Neural crest cell (in vitro differentiated cells): ENCODE measurements at regions not wholly inside any gene's neighbourhood (a gene's known extent, or its start where the extent isn't known, plus 50 kb on each side); places are given as distances from the start of the nearest gene placed in this dataset.
"Not testable (repeated sequence)": the region's sequence is repeated elsewhere in the genome, so short reads cannot be mapped to it uniquely, and the experiment has no call there.

ENCODE experiments used
- DNase-seq: peaks from one replicate; pipeline ENCODE4 v3.0.0; 2021; ENCODE audit warnings: low read depth, mixed read lengths, low spot score
- H3K27ac Mint-ChIP-seq: one replicate; pipeline ENCODE4 v1.8.0; 2021; ENCODE audit warnings: mild to moderate bottlenecking, mixed read lengths; ENCODE audit not compliant: unreplicated experiment
- H3K27me3 Mint-ChIP-seq: 2 replicates; pipeline ENCODE4 v1.8.0; 2021; ENCODE audit warnings: low read depth, mild to moderate bottlenecking, mixed read lengths
- H3K36me3 Mint-ChIP-seq: 2 replicates; pipeline ENCODE4 v1.8.0; 2021; ENCODE audit warnings: low read depth, mild to moderate bottlenecking, mixed read lengths
- H3K4me1 Mint-ChIP-seq: 2 replicates; pipeline ENCODE4 v1.8.0; 2021; ENCODE audit warnings: mixed read lengths
- H3K4me3 Mint-ChIP-seq: one replicate; pipeline ENCODE4 v1.8.0; 2021; ENCODE audit warnings: mild to moderate bottlenecking, mixed read lengths
- H3K9me3 Mint-ChIP-seq: 2 replicates; pipeline ENCODE4 v1.8.0; 2021; ENCODE audit warnings: mixed read lengths
- CTCF ChIP-seq: fragments of 200-600 bp; sonication (generic); conservative IDR thresholded peaks from 2 replicates; pipeline ENCODE4 v1.5.0; 2021; ENCODE audit warnings: antibody characterized with exemption, mild to moderate bottlenecking

GRCh38 chr5:135747824-135748223 is 86.6 kb upstream of the SLC25A48 start:
- no peak for TF ChIP-seq CTCF
- DNase-seq, result no peak
- no peaks in the 10 kb centered on the region for H3K27me3 Mint-ChIP-seq

DNA sequence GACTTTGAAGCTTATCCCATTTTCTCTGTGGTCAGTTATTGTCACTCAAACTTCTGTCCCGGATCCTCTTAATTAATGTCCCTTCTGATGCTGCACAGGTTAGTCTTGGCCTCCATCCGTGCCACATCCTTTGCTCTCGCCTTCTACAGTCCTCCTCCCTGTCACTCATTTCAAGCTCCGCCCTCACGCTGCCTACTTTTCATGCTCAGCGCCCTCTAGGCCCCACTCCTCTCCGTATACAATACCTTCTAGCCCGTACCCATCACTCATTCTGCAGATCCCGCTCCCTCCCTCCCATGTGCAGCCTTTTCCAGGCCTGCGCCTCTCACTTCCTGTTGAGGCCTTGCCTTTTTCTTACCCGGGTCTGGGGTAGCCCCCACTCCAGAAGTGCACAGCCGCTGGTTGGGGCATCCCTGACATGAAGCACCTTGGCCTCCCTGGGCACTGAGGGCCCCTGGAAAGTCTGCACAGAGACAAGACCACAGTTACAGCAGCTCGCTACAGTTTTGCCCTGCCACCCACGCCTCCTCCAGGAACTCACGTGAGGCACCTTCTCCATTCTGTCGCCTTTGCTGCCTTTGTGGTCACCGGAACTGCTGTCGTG is 88.5 kb upstream of the SLC25A48 start:
- no peak overlapping the region for H3K4me3 Mint-ChIP-seq
- H3K27me3 Mint-ChIP-seq, result no peaks in the 10 kb centered on the region
- DNase-seq, result no peak
- no peak overlapping the region for H3K27ac Mint-ChIP-seq
- H3K9me3 Mint-ChIP-seq, result peaks cover 4% of the 10 kb centered on the region
- TF ChIP-seq CTCF, result no peak
- H3K4me1 Mint-ChIP-seq, result no peaks in the 10 kb centered on the region
- no peaks in the 10 kb centered on the region for H3K36me3 Mint-ChIP-seq

More at GRCh38 chr5:135747824-135748223, 86.6 kb upstream of the SLC25A48 start:
- H3K9me3 Mint-ChIP-seq, result peaks cover 4% of the 10 kb centered on the region
- no peak overlapping the region for H3K27ac Mint-ChIP-seq
- no peaks in the 10 kb centered on the region for H3K36me3 Mint-ChIP-seq
- no peaks in the 10 kb centered on the region for H3K4me1 Mint-ChIP-seq
- no peak overlapping the region for H3K4me3 Mint-ChIP-seq

- no peaks in the 10 kb centered on the region for H3K27me3 Mint-ChIP-seq
- no peak for DNase-seq
- no peak for TF ChIP-seq CTCF
- peaks cover 4% of the 10 kb centered on the region for H3K9me3 Mint-ChIP-seq
- H3K36me3 Mint-ChIP-seq, result no peaks in the 10 kb centered on the region
- H3K4me1 Mint-ChIP-seq, result no peaks in the 10 kb centered on the region
- no peak overlapping the region for H3K27ac Mint-ChIP-seq
- H3K4me3 Mint-ChIP-seq, result no peak overlapping the region
These were observed 90.6 kb upstream of the SLC25A48 start for GRCh38 chr5:135743705-135744411.

- Mint-ChIP-seq H3K36me3 (no peaks in the 10 kb centered on the region), H3K4me3 (no peak overlapping the region), H3K9me3 (peaks cover 4% of the 10 kb centered on the region), H3K27me3 (no peaks in the 10 kb centered on the region), H3K27ac (no peak overlapping the region), H3K4me1 (no peaks in the 10 kb centered on the region)
- TF ChIP-seq CTCF, result no peak
- no peak for DNase-seq
These were observed 91.3 kb upstream of the SLC25A48 start for GRCh38 chr5:135743181-135743580.

DNA sequence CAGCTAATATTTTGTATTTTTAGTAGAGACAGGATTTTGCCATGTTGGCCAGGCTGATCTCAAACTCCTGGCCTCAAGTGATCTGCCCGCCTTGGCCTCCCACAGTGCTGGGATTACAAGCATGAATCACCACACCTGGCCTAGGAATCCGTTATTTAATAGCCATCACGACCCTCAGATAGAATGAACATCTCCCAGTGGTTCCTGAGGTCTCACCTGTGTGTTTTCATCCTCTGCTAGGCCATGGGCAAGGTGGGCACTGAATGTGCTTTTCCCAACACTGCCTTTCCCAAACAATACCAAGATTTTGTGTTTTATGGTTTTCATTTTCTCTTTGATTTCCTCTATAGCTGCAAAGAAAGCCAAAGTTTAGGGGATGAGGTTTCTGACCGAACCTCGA is 92.2 kb upstream of the SLC25A48 start:
- H3K4me3 Mint-ChIP-seq, H3K4me1 Mint-ChIP-seq, H3K27me3 Mint-ChIP-seq, DNase-seq, H3K9me3 Mint-ChIP-seq, H3K27ac Mint-ChIP-seq, H3K36me3 Mint-ChIP-seq: not testable (repeated sequence)

DNA sequence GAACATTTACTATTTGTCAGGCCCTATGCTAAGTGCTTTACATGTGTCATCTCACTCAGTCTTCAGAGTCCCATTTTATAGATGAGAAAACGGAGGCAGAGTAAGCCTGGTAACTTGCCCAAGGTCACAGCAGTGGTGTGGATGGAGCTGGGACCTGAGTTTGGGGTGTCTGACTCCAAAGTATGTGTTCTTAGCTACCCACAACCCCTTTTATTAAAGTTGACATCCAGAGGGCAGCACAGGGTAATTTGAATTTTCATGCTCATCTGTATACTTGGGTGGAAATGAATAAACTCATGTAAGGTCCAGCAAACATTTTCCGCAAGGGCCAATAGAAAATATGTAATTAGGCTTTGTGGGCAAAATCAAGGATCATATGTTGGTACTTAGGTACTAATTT is 93.4 kb upstream of the SLC25A48 start:
- no peak for DNase-seq
- TF ChIP-seq CTCF, result no peak
- Mint-ChIP-seq H3K27ac (no peak overlapping the region), H3K4me3 (no peak overlapping the region), H3K27me3 (peaks cover 16% of the 10 kb centered on the region), H3K9me3 (peaks cover 2% of the 10 kb centered on the region), H3K36me3 (no peaks in the 10 kb centered on the region), H3K4me1 (no peaks in the 10 kb centered on the region)
